ENCODE measurements at regions not wholly inside any gene's neighbourhood (a gene's known extent, or its start where the extent isn't known, plus 50 kb on each side); places are given as distances from the start of the nearest gene placed in this dataset.

DNA sequence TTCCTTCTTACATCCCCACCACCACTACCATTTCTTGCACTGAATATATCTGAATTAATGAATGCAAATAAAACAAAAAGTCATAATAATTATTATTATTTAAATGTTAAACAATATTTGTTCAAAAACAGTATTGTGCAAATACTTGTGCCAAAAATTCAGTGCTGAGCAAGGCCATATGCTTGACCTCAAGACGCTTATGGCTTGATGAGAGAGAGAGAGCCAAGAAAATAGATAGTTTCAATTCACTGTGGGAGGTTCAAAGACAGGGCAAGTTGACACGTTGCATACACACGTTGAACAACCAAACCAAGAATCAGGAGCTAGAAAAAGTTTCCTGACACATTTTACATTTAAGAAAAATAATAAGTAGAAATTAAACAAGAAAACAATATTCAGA, 1421.7 kb downstream of the KCNT2 start:
- TF ChIP-seq, protein P1, sequence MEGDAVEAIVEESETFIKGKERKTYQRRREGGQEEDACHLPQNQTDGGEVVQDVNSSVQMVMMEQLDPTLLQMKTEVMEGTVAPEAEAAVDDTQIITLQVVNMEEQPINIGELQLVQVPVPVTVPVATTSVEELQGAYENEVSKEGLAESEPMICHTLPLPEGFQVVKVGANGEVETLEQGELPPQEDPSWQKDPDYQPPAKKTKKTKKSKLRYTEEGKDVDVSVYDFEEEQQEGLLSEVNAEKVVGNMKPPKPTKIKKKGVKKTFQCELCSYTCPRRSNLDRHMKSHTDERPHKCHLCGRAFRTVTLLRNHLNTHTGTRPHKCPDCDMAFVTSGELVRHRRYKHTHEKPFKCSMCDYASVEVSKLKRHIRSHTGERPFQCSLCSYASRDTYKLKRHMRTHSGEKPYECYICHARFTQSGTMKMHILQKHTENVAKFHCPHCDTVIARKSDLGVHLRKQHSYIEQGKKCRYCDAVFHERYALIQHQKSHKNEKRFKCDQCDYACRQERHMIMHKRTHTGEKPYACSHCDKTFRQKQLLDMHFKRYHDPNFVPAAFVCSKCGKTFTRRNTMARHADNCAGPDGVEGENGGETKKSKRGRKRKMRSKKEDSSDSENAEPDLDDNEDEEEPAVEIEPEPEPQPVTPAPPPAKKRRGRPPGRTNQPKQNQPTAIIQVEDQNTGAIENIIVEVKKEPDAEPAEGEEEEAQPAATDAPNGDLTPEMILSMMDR (conservative IDR thresholded peaks at IDR 0.05), result no peak
- no peak for TF ChIP-seq EZH2 (IDR thresholded peaks at IDR 0.05; ENCODE audit: low read depth)

Measured in PC-9 (cell line).